HCT116 (cell line): ENCODE measurements at regions not wholly inside any gene's neighbourhood (a gene's known extent, or its start where the extent isn't known, plus 50 kb on each side); places are given as distances from the start of the nearest gene placed in this dataset.

ENCODE experiments used
- EGR1 ChIP-seq: IDR thresholded peaks from 2 replicates; pipeline ENCODE4 v1.6.1; 2012; ENCODE audit warnings: low read depth
- EZH2 ChIP-seq: fragments of 200-600 bp; sonication (generic); IDR thresholded peaks from 2 replicates; pipeline ENCODE4 v1.6.1; 2017; ENCODE audit warnings: antibody characterized with exemption, mixed run types
- EZH2phosphoT487 ChIP-seq: fragments of 200-600 bp; IDR thresholded peaks from 2 replicates; pipeline ENCODE4 v1.6.1; 2018; ENCODE audit warnings: antibody characterized with exemption, borderline replicate concordance
- POLR2A ChIP-seq: IDR thresholded peaks from 2 replicates; pipeline ENCODE4 v1.7.0; 2011; ENCODE audit warnings: borderline replicate concordance; ENCODE audit not compliant: insufficient read depth, insufficient read length; ENCODE audit errors: extremely low read depth
- RAD21 ChIP-seq: IDR thresholded peaks from 2 replicates; pipeline ENCODE4 v1.6.1; 2012; ENCODE audit warnings: low read depth, mild to moderate bottlenecking
- SIN3A ChIP-seq: IDR thresholded peaks from 2 replicates; pipeline ENCODE4 v1.6.1; 2012; ENCODE audit warnings: low read depth
- ZNF274 ChIP-seq: fragments of 200-500 bp; sonication (Bioruptor generic); IDR thresholded peaks from 2 replicates; pipeline ENCODE4 v1.6.1; 2014; ENCODE audit warnings: mild to moderate bottlenecking, low read depth, low read length, inconsistent platforms
- TF ChIP-seq, protein P1 (sequence below), 3 experiments: fragments of 200-600 bp in 1 of 3; sonication (generic) in 1 of 3; IDR thresholded peaks in 2 of 3; conservative IDR thresholded peaks in 1 of 3; 2 replicates each; pipeline ENCODE4 v1.5.1; 2012 to 2017; ENCODE audit warnings: low read depth in 2 of 3, low read length in 2 of 3, antibody characterized with exemption in 1 of 3, borderline replicate concordance in 1 of 3, control low read depth in 1 of 3, mild to moderate bottlenecking in 1 of 3, mixed read lengths in 1 of 3, mixed run types in 1 of 3, moderate library complexity in 1 of 3; ENCODE audit not compliant: insufficient read depth in 1 of 3
- TF ChIP-seq, protein P2 (sequence below): IDR thresholded peaks from 2 replicates; pipeline ENCODE4 v1.6.1; 2012; ENCODE audit warnings: low read depth

DNA sequence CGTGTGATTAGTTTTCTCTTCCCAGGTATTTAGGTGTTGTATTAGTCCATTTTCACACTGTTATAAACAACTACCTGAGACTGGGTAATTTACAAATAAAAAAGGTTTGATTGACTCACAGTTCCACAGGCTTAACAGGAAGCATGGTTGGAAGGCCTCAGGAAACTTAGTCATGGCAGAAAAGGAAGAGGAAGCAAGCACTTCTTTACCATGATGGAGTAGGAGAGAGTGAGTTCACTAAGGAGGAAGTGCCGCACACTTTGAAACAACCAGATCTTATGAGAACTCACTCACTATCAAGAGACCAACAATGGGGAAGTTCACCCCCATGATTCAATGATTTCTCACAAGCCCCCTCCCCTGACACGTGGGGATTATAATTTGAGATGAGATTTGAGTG is 1343.7 kb upstream of the GOT2 start:
- TF ChIP-seq EGR1, result no peak
- TF ChIP-seq POLR2A, result no peak
- TF ChIP-seq, protein P1, sequence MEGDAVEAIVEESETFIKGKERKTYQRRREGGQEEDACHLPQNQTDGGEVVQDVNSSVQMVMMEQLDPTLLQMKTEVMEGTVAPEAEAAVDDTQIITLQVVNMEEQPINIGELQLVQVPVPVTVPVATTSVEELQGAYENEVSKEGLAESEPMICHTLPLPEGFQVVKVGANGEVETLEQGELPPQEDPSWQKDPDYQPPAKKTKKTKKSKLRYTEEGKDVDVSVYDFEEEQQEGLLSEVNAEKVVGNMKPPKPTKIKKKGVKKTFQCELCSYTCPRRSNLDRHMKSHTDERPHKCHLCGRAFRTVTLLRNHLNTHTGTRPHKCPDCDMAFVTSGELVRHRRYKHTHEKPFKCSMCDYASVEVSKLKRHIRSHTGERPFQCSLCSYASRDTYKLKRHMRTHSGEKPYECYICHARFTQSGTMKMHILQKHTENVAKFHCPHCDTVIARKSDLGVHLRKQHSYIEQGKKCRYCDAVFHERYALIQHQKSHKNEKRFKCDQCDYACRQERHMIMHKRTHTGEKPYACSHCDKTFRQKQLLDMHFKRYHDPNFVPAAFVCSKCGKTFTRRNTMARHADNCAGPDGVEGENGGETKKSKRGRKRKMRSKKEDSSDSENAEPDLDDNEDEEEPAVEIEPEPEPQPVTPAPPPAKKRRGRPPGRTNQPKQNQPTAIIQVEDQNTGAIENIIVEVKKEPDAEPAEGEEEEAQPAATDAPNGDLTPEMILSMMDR (IDR thresholded peaks at IDR 0.05 in 2 of 3, conservative IDR thresholded peaks at IDR 0.05 in 1 of 3; ENCODE audit: borderline replicate concordance in 1 of 3, insufficient read depth in 1 of 3, low read depth in 2 of 3, low read length in 2 of 3), result no peak
- no peak for TF ChIP-seq EZH2
- TF ChIP-seq, protein P2, sequence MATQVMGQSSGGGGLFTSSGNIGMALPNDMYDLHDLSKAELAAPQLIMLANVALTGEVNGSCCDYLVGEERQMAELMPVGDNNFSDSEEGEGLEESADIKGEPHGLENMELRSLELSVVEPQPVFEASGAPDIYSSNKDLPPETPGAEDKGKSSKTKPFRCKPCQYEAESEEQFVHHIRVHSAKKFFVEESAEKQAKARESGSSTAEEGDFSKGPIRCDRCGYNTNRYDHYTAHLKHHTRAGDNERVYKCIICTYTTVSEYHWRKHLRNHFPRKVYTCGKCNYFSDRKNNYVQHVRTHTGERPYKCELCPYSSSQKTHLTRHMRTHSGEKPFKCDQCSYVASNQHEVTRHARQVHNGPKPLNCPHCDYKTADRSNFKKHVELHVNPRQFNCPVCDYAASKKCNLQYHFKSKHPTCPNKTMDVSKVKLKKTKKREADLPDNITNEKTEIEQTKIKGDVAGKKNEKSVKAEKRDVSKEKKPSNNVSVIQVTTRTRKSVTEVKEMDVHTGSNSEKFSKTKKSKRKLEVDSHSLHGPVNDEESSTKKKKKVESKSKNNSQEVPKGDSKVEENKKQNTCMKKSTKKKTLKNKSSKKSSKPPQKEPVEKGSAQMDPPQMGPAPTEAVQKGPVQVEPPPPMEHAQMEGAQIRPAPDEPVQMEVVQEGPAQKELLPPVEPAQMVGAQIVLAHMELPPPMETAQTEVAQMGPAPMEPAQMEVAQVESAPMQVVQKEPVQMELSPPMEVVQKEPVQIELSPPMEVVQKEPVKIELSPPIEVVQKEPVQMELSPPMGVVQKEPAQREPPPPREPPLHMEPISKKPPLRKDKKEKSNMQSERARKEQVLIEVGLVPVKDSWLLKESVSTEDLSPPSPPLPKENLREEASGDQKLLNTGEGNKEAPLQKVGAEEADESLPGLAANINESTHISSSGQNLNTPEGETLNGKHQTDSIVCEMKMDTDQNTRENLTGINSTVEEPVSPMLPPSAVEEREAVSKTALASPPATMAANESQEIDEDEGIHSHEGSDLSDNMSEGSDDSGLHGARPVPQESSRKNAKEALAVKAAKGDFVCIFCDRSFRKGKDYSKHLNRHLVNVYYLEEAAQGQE, result no peak
- no peak for TF ChIP-seq SIN3A
- no peak for TF ChIP-seq ZNF274
- TF ChIP-seq RAD21, result no peak
- TF ChIP-seq EZH2phosphoT487, result no peak
